B cell (primary cell): ENCODE measurements at regions not wholly inside any gene's neighbourhood (a gene's known extent, or its start where the extent isn't known, plus 50 kb on each side); places are given as distances from the start of the nearest gene placed in this dataset.

Experiments
- ATAC-seq: fragments of 200-7000 bp; cut with Tn5 transposase; one replicate; pipeline ENCODE4 v1.10.0; 2021; ENCODE audit warnings: low read depth, mild to moderate bottlenecking, moderate number of reproducible peaks, moderate library complexity
- CTCF ChIA-PET: fragments of 350-600 bp; sonication (Branson Sonifier 250); formaldehyde crosslinking; loops from one replicate; lab custom pipeline; 2021; ENCODE audit warnings: antibody characterized with exemption, inconsistent platforms; lab: Charles Lee
- POLR2A ChIA-PET: fragments of 350-600 bp; sonication (Branson Sonifier 250); formaldehyde crosslinking; loops from one replicate; lab custom pipeline; 2021; ENCODE audit warnings: antibody characterized with exemption; lab: Charles Lee
- DNase-seq: peaks from one replicate; pipeline ENCODE4 v3.0.0; 2013
- H2AFZ ChIP-seq: 2 replicates; pipeline ENCODE4 v1.6.1; 2012; ENCODE audit warnings: mild to moderate bottlenecking, low read depth, low read length; ENCODE audit not compliant: insufficient read depth, poor library complexity, severe bottlenecking
- H3K27ac ChIP-seq, 2 donors: 1 replicate in 1 of 2; 2 replicates in 1 of 2; pipeline ENCODE4 v1.5.1; 2012 to 2013; ENCODE audit warnings: low read length in 2 of 2, mild to moderate bottlenecking in 2 of 2, moderate library complexity in 1 of 2
- H3K27me3 ChIP-seq, 4 experiments: fragments of 200-600 bp in 1 of 4; sonication (generic) in 1 of 4; replicated peaks in 1 of 4; 1 replicate in 2 of 4; 2 replicates in 2 of 4; pipeline versions ENCODE4 v1.6.1 to v1.7.0; 2013 to 2016; ENCODE audit warnings: low read length in 3 of 4, mild to moderate bottlenecking in 2 of 4, mixed read lengths in 1 of 4, moderate library complexity in 1 of 4; ENCODE audit not compliant: insufficient read depth in 4 of 4, control insufficient read depth in 3 of 4; ENCODE audit errors: control extremely low read depth in 1 of 4
- H3K36me3 ChIP-seq, 2 experiments: replicated peaks in 1 of 2; 1 replicate in 1 of 2; 2 replicates in 1 of 2; pipeline versions ENCODE4 v1.6.1 to v1.7.1; 2013; ENCODE audit warnings: low read length in 1 of 2; ENCODE audit not compliant: insufficient read depth in 2 of 2, control insufficient read depth in 1 of 2; ENCODE audit errors: control extremely low read depth in 1 of 2, extremely low read depth in 1 of 2
- H3K4me1 ChIP-seq, 2 donors: fragments of 200-600 bp in 1 of 2; sonication (generic) in 1 of 2; 1 replicate in 1 of 2; 2 replicates in 1 of 2; pipeline versions ENCODE4 v1.5.1 to v1.6.1; 2013 to 2017; ENCODE audit warnings: low read length in 2 of 2; ENCODE audit not compliant: control insufficient read depth in 2 of 2, insufficient read depth in 2 of 2
- H3K4me2 ChIP-seq: replicated peaks from 2 replicates; pipeline ENCODE3; 2012; ENCODE audit warnings: mild to moderate bottlenecking, low read depth, low read length; ENCODE audit not compliant: poor library complexity, severe bottlenecking
- H3K4me3 ChIP-seq, 5 experiments: fragments of 200-600 bp in 1 of 5; sonication (generic) in 1 of 5; 1 replicate in 3 of 5; 2 replicates in 2 of 5; pipeline versions ENCODE4 v1.5.1 to v1.7.0; 2011 to 2016; ENCODE audit warnings: low read length in 4 of 5, mild to moderate bottlenecking in 4 of 5, low read depth in 2 of 5, control low read depth in 1 of 5, moderate library complexity in 1 of 5; ENCODE audit not compliant: insufficient read depth in 1 of 5; ENCODE audit errors: control extremely low read depth in 1 of 5, extremely low read depth in 1 of 5
- H3K79me2 ChIP-seq: fragments of 200-600 bp; sonication (generic); one replicate; pipeline ENCODE4 v1.6.0; 2016; ENCODE audit warnings: low read length; ENCODE audit not compliant: control insufficient read depth, insufficient read depth
- H3K9ac ChIP-seq: fragments of 200-600 bp; sonication (generic); 2 replicates; pipeline ENCODE4 v1.6.1; 2017; ENCODE audit warnings: mild to moderate bottlenecking, low read length, moderate library complexity
- H3K9me3 ChIP-seq, 3 donors: one replicate each; pipeline versions ENCODE4 v1.6.1 to v1.7.1; 2013; ENCODE audit warnings: low read length in 2 of 3; ENCODE audit not compliant: control insufficient read depth in 2 of 3, insufficient read depth in 1 of 3; ENCODE audit errors: control extremely low read depth in 1 of 3
- H4K20me1 ChIP-seq: 2 replicates; pipeline ENCODE4 v1.6.0; 2012; ENCODE audit warnings: mild to moderate bottlenecking, low read length; ENCODE audit not compliant: insufficient read depth, control insufficient read depth, poor library complexity, severe bottlenecking
- H3K27ac Mint-ChIP-seq: one replicate; pipeline ENCODE4 v1.8.0; 2021; ENCODE audit warnings: mixed read lengths
- H3K27me3 Mint-ChIP-seq: one replicate; pipeline ENCODE4 v1.8.0; 2021; ENCODE audit warnings: mixed read lengths
- H3K4me1 Mint-ChIP-seq: one replicate; pipeline ENCODE4 v1.8.0; 2021; ENCODE audit warnings: mixed read lengths
- H3K4me3 Mint-ChIP-seq: one replicate; pipeline ENCODE4 v1.8.0; 2021; ENCODE audit warnings: mixed read lengths
- H3K9me3 Mint-ChIP-seq: one replicate; pipeline ENCODE4 v1.8.0; 2022; ENCODE audit warnings: mixed read lengths; ENCODE audit not compliant: insufficient read depth
- CTCF ChIP-seq: fragments of 200-600 bp; IDR thresholded peaks from one replicate; pipeline ENCODE4 v1.8.0; 2022; ENCODE audit warnings: antibody characterized with exemption, mild to moderate bottlenecking
- EZH2 ChIP-seq: IDR thresholded peaks from 2 replicates; pipeline ENCODE4 v1.6.1; 2012; ENCODE audit warnings: borderline replicate concordance, low read depth, mild to moderate bottlenecking, moderate library complexity, low read length; ENCODE audit not compliant: insufficient read depth, poor library complexity, severe bottlenecking
- WGBS: methylation state at CpG from one replicate; pipeline ENCODE4 v1.1.5; 2013; ENCODE audit warnings: missing lambda C conversion rate; ENCODE audit not compliant: insufficient coverage; 5-methylcytosine and 5-hydroxymethylcytosine counted together
- intact Hi-C: fragments of 100-400 bp; cut with micrococcal nuclease; formaldehyde crosslinking; loops from one replicate; pipeline ENCODE4 v1.10.0; 2022

GRCh38 chr2:584863-585823 is 92.1 kb downstream of the TMEM18 start:
- peaks cover 0 to 8% (median 0%) of the 10 kb centered on the region in 3 donors for H3K9me3 ChIP-seq
- H3K9me3 Mint-ChIP-seq = no peaks in the 10 kb centered on the region
- H4K20me1 ChIP-seq = no peaks in the 10 kb centered on the region
- H3K9ac ChIP-seq = no peak overlapping the region
- peak overlapping the region; percentile 44 for H3K4me3 Mint-ChIP-seq
- no peak overlapping the region for H3K27ac ChIP-seq
- peak; percentile 53 for DNase-seq
- H3K4me2 ChIP-seq = peak overlapping the region; percentile 66
- H3K36me3 ChIP-seq = no peaks in the 10 kb centered on the region
- intact Hi-C loops = no loop called here
- peak overlapping the region in 1 of 5 experiments; percentile 12 for H3K4me3 ChIP-seq
- peaks cover 31% of the 10 kb centered on the region for H3K27me3 Mint-ChIP-seq
- peaks cover 12% of the 10 kb centered on the region for H3K4me1 Mint-ChIP-seq
- 36% methylated on average over 18 of the region's 21 CpGs for WGBS
- CTCF ChIA-PET = interaction anchor here (1.4 to 1.7 kb wide), 3 partner anchors 53 to 55 kb away, joined by 3 to 5 read pairs (median 4); no protein-coding TSS in a partner anchor
- no peaks in the 10 kb centered on the region for H3K79me2 ChIP-seq
- peak overlapping the region; percentile 49 for H2AFZ ChIP-seq
- peak; percentile 95 for ATAC-seq
- peaks cover 10 to 14% of the 10 kb centered on the region in 2 donors for H3K4me1 ChIP-seq
- H3K27me3 ChIP-seq = peaks cover 0 to 15% (median 3%) of the 10 kb centered on the region in 4 experiments
- TF ChIP-seq CTCF (no peak), EZH2 (no peak)
- POLR2A ChIA-PET = no interaction called here
- no peak overlapping the region for H3K27ac Mint-ChIP-seq

DNA sequence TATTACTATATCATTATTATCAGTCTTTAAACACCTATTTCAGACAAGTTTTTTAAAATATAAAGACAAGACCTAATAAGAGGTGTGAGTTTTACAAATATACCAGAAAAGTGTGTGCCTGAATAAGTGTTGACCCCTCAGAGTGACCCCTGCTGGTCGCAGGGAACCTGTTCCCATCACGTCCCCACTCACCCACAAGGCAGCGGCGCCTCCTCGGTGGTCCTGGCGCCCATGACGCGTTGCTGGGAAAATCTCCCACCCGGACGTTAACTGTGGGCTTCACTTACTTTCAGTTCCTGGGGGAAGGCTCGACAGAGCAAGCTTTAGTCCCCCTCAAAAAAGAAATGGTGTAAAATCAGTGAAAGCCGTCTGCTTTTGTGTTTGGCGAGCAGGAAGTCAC is 93.5 kb downstream of the TMEM18 start:
- TF ChIP-seq EZH2 (no peak), CTCF (no peak)
- Mint-ChIP-seq H3K4me1 (peaks cover 12% of the 10 kb centered on the region), H3K27me3 (peaks cover 26% of the 10 kb centered on the region), H3K27ac (no peak overlapping the region), H3K4me3 (no peak overlapping the region), H3K9me3 (no peaks in the 10 kb centered on the region)
- peaks cover 0 to 8% (median 0%) of the 10 kb centered on the region in 3 donors for H3K9me3 ChIP-seq
- no peak for ATAC-seq
- H3K9ac ChIP-seq = no peak overlapping the region
- intact Hi-C loops = no loop called here
- no peaks in the 10 kb centered on the region for H3K36me3 ChIP-seq
- H3K4me1 ChIP-seq = peaks cover 10 to 14% of the 10 kb centered on the region in 2 donors
- no peak overlapping the region for H2AFZ ChIP-seq
- ChIA-PET CTCF (interaction anchor here (1.4 kb wide), 1 partner anchor 53 kb away, joined by 3 read pairs; no protein-coding TSS in a partner anchor), POLR2A (no interaction called here)
- H3K27me3 ChIP-seq = peaks cover 0 to 11% (median 2%) of the 10 kb centered on the region in 4 experiments
- 92% methylated on average over 7 of the region's 13 CpGs for WGBS
- no peak overlapping the region for H3K27ac ChIP-seq
- no peak overlapping the region for H3K4me2 ChIP-seq
- no peak overlapping the region for H3K4me3 ChIP-seq
- DNase-seq = no peak
- H3K79me2 ChIP-seq = no peaks in the 10 kb centered on the region
- no peaks in the 10 kb centered on the region for H4K20me1 ChIP-seq
